ENCODE measurements at regions not wholly inside any gene's neighbourhood (a gene's known extent, or its start where the extent isn't known, plus 50 kb on each side); places are given as distances from the start of the nearest gene placed in this dataset.

GRCh38 chr6:134719286-134719685 lies 230.6 kb downstream of the ALDH8A1 start:
- TF ChIP-seq CTCF (IDR thresholded peaks at IDR 0.05; ENCODE audit: low read depth, low read length, poor library complexity, severe bottlenecking): no peak
- no peak for TF ChIP-seq EZH2phosphoT487 (IDR thresholded peaks at IDR 0.05; ENCODE audit: borderline replicate concordance, low read length)

All from DOHH2 (cell line).